HFFc6 (cell line): ENCODE measurements at regions not wholly inside any gene's neighbourhood (a gene's known extent, or its start where the extent isn't known, plus 50 kb on each side); places are given as distances from the start of the nearest gene placed in this dataset.

Source experiments
- DNase-seq: peaks from one replicate; pipeline ENCODE4 v3.0.0-alpha.2; 2018
- H3K27ac Mint-ChIP-seq: 2 replicates; pipeline ENCODE4 v1.8.0; 2020; ENCODE audit warnings: mild to moderate bottlenecking, mixed read lengths
- H3K27me3 Mint-ChIP-seq: 2 replicates; pipeline ENCODE4 v1.8.0; 2021; ENCODE audit warnings: mild to moderate bottlenecking, moderate library complexity, mixed read lengths; ENCODE audit not compliant: insufficient read depth
- H3K36me3 Mint-ChIP-seq: 2 replicates; pipeline ENCODE4 v1.8.0; 2021; ENCODE audit warnings: low read depth, mixed read lengths
- H3K4me1 Mint-ChIP-seq: 2 replicates; pipeline ENCODE4 v1.8.0; 2020; ENCODE audit warnings: low read depth, mixed read lengths
- H3K4me3 Mint-ChIP-seq: 2 replicates; pipeline ENCODE4 v1.8.0; 2020; ENCODE audit warnings: mild to moderate bottlenecking, moderate library complexity, mixed read lengths
- H3K9me3 Mint-ChIP-seq: 2 replicates; pipeline ENCODE4 v1.8.0; 2020; ENCODE audit warnings: mild to moderate bottlenecking, mixed read lengths
- CTCF ChIP-seq: fragments of 200-600 bp; sonication (generic); IDR thresholded peaks from 2 replicates; pipeline ENCODE4 v1.5.0; 2021; ENCODE audit warnings: antibody characterized with exemption, mild to moderate bottlenecking

DNA sequence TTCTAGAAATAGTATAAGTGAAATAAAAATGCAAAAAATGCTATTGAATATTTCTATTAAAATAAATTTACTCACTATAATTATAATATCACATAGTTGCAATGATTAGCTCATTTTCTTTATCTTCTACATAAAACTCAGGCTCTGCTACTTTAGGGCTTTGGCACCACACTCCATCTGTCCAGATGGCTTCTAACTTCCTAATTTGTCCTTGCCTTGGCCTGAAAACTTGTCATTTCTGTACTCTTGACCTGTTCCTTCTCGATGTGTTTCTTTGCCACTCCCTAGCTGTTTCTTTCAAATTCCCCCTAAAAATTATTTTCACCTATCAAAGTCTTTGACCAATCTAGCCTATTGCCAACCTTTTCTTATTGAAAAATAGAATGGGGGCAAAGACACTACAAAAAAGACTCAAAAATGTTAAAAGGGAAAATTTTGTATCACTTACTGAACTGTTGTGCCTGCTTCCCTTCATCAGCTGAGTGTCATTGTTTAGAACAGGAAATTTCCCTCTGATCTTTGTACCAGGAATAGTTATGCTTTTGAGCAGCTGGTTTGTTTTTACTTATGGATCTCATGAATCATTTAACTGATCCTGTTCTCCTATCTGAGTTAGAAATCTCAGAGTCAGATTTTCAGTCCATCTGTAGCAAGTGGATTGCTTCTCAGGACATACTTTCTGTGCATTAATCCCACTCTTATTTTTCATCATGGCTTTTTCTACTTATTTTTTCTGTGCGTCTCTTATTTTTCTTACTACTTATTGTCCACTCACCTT is 279.2 kb upstream of the CNR1 start:
- H3K36me3 Mint-ChIP-seq: no peaks in the 10 kb centered on the region
- H3K27ac Mint-ChIP-seq: no peak overlapping the region
- H3K4me1 Mint-ChIP-seq: no peaks in the 10 kb centered on the region
- no peak for DNase-seq
- H3K9me3 Mint-ChIP-seq: peaks cover 12% of the 10 kb centered on the region
- H3K27me3 Mint-ChIP-seq: no peaks in the 10 kb centered on the region
- H3K4me3 Mint-ChIP-seq: no peak overlapping the region
- no peak for TF ChIP-seq CTCF

GRCh38 chr6:88443554-88443953 is 277.4 kb upstream of the CNR1 start:
- no peak overlapping the region for H3K27ac Mint-ChIP-seq
- no peak for DNase-seq
- no peak for TF ChIP-seq CTCF
- H3K27me3 Mint-ChIP-seq: no peaks in the 10 kb centered on the region
- H3K4me3 Mint-ChIP-seq: no peak overlapping the region
- no peaks in the 10 kb centered on the region for H3K36me3 Mint-ChIP-seq
- H3K4me1 Mint-ChIP-seq: no peaks in the 10 kb centered on the region
- H3K9me3 Mint-ChIP-seq: peaks cover 13% of the 10 kb centered on the region

DNA sequence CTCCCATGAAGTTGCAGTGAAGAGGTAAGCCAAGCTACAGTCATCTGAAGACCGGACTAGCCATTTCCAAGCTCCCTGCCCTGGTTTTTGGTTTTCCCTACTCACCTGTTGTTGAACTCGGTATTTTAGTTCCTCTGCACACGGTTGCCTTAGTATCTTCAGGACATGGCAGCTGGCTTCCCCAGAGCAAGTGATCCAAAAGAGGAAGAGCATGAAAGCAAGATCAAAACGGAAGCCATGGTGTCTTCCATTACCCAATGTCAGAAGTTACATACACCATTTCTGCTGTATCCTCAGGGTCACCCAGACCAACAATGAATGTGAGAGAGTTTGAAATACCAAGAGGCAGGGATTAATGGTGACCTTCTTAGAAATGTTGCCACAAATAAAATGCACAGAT is 276.6 kb upstream of the CNR1 start:
- DNase-seq: no peak
- Mint-ChIP-seq H3K4me3 (no peak overlapping the region), H3K27me3 (no peaks in the 10 kb centered on the region), H3K36me3 (no peaks in the 10 kb centered on the region), H3K9me3 (peaks cover 13% of the 10 kb centered on the region), H3K27ac (no peak overlapping the region), H3K4me1 (no peaks in the 10 kb centered on the region)
- TF ChIP-seq CTCF: no peak

DNA sequence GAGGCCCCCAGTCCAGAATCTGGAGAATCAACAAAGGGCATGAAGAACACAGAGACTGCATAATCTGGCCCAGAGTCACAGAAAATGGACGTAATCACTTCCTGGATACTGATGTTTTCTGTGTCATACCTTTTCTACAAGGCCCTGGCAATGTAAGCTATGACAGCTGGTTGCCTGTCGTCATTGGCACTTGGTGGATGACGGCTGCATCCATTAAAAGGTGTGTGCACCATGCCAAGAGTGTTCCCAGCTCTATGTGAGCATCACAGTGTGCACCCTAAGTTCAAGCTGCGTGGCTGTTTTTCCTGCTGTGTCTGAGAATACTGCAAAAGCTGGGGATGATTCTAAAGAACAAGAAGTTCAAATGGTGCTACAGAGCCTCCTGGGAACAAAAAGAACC is 275.2 kb upstream of the CNR1 start:
- Mint-ChIP-seq H3K27ac (no peak overlapping the region), H3K27me3 (no peaks in the 10 kb centered on the region), H3K4me3 (no peak overlapping the region), H3K4me1 (no peaks in the 10 kb centered on the region), H3K36me3 (no peaks in the 10 kb centered on the region), H3K9me3 (peaks cover 7% of the 10 kb centered on the region)
- no peak for DNase-seq
- no peak for TF ChIP-seq CTCF

DNA sequence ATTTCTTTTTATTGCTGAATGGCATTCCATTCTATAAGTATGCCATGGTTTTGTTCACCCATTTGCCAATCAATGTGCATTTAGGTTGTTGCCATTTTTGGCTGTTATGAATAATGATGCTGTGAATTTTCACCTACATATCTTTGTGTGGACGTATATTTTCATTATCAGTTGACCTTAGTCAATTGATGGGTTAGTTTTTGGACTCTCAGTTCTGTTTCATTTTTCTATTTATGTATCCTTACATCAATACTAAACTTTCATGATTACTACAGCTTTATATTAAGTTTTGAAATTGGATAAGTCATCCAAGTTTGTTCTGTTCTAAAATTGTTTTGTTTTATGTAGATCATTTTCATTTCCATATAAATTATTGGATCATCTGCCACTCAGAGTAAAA is 261.9 kb upstream of the CNR1 start:
- H3K9me3 Mint-ChIP-seq: peaks cover 38% of the 10 kb centered on the region
- H3K36me3 Mint-ChIP-seq: no peaks in the 10 kb centered on the region; the same call in 1 of the 2 replicates
- no peak for TF ChIP-seq CTCF
- DNase-seq: no peak
- H3K4me3 Mint-ChIP-seq: no peak overlapping the region
- no peak overlapping the region for H3K27ac Mint-ChIP-seq
- H3K27me3 Mint-ChIP-seq: no peaks in the 10 kb centered on the region
- no peaks in the 10 kb centered on the region for H3K4me1 Mint-ChIP-seq

- no peak for DNase-seq
- Mint-ChIP-seq H3K27ac (no peak overlapping the region), H3K9me3 (peaks cover 30% of the 10 kb centered on the region), H3K4me3 (no peak overlapping the region), H3K27me3 (no peaks in the 10 kb centered on the region), H3K36me3 (no peaks in the 10 kb centered on the region; the same call in 1 of the 2 replicates), H3K4me1 (no peaks in the 10 kb centered on the region)
- no peak for TF ChIP-seq CTCF
Observed at GRCh38 chr6:88426005-88426404, 259.9 kb upstream of the CNR1 start.
